Neuronal stem cell (in vitro differentiated cells): ENCODE measurements at regions not wholly inside any gene's neighbourhood (a gene's known extent, or its start where the extent isn't known, plus 50 kb on each side); places are given as distances from the start of the nearest gene placed in this dataset.
"Not testable (repeated sequence)": the region's sequence is repeated elsewhere in the genome, so short reads cannot be mapped to it uniquely, and the experiment has no call there.

Experiments used
- DNase-seq: peaks from one replicate; pipeline ENCODE4 v3.0.0-alpha.2; 2013; ENCODE audit warnings: low spot score
- H2AFZ ChIP-seq: one replicate; pipeline ENCODE4 v1.6.1; 2013; ENCODE audit warnings: mild to moderate bottlenecking, low read length, inconsistent platforms
- H2AK5ac ChIP-seq: 2 replicates; pipeline ENCODE4 v1.6.1; 2013; ENCODE audit warnings: low read depth, mild to moderate bottlenecking, inconsistent platforms, low read length, moderate library complexity, mixed read lengths
- H2BK120ac ChIP-seq: 2 replicates; pipeline ENCODE4 v1.6.1; 2013; ENCODE audit warnings: low read depth, mild to moderate bottlenecking, inconsistent platforms, low read length, moderate library complexity, mixed read lengths
- H2BK12ac ChIP-seq: one replicate; pipeline ENCODE4 v1.6.1; 2013; ENCODE audit warnings: low read length, inconsistent platforms
- H2BK15ac ChIP-seq: 2 replicates; pipeline ENCODE4 v1.6.1; 2013; ENCODE audit warnings: mild to moderate bottlenecking, low read length, inconsistent platforms, mixed read lengths
- H2BK5ac ChIP-seq: one replicate; pipeline ENCODE4 v1.6.1; 2013; ENCODE audit warnings: inconsistent platforms, mild to moderate bottlenecking, low read length, moderate library complexity
- H3K14ac ChIP-seq: one replicate; pipeline ENCODE4 v1.6.1; 2013; ENCODE audit warnings: low read length, inconsistent platforms
- H3K18ac ChIP-seq: 2 replicates; pipeline ENCODE4 v1.6.1; 2013; ENCODE audit warnings: low read length, inconsistent platforms
- H3K23ac ChIP-seq: 2 replicates; pipeline ENCODE4 v1.6.1; 2013; ENCODE audit warnings: low read depth, mild to moderate bottlenecking, mixed read lengths, low read length, inconsistent platforms; ENCODE audit not compliant: poor library complexity
- H3K27ac ChIP-seq: replicated peaks from 3 replicates; pipeline ENCODE4 v1.5.1; 2013; ENCODE audit warnings: low read length, inconsistent platforms
- H3K27me3 ChIP-seq, 3 experiments: 2 replicates each; pipeline ENCODE4 v1.6.1; 2013; ENCODE audit warnings: low read length in 3 of 3, mild to moderate bottlenecking in 2 of 3, inconsistent platforms in 1 of 3, low read depth in 1 of 3, mixed read lengths in 1 of 3, moderate library complexity in 1 of 3; ENCODE audit not compliant: control insufficient read depth in 3 of 3, insufficient read depth in 3 of 3
- H3K36me3 ChIP-seq, 2 donors: replicated peaks in 1 of 2; 2 replicates each; pipeline ENCODE4 v1.6.1; 2013; ENCODE audit warnings: low read length in 2 of 2; ENCODE audit not compliant: control insufficient read depth in 2 of 2, insufficient read depth in 2 of 2
- H3K4ac ChIP-seq: 2 replicates; pipeline ENCODE4 v1.6.1; 2013; ENCODE audit warnings: inconsistent platforms, mild to moderate bottlenecking, low read length, moderate library complexity
- H3K4me1 ChIP-seq, 2 donors: 1 replicate in 1 of 2; 2 replicates in 1 of 2; pipeline ENCODE4 v1.6.1; 2013; ENCODE audit warnings: low read length in 2 of 2, low read depth in 1 of 2; ENCODE audit not compliant: control insufficient read depth in 2 of 2, insufficient read depth in 1 of 2
- H3K4me2 ChIP-seq: one replicate; pipeline ENCODE4 v1.6.1; 2013; ENCODE audit warnings: mild to moderate bottlenecking, low read length, inconsistent platforms; ENCODE audit not compliant: insufficient read depth, poor library complexity, severe bottlenecking
- H3K4me3 ChIP-seq, 2 donors: 2 replicates each; pipeline ENCODE4 v1.5.1; 2013; ENCODE audit warnings: low read length in 2 of 2, mild to moderate bottlenecking in 2 of 2, inconsistent platforms in 1 of 2, moderate library complexity in 1 of 2
- H3K79me1 ChIP-seq: one replicate; pipeline ENCODE4 v1.6.1; 2013; ENCODE audit warnings: low read depth, mild to moderate bottlenecking, inconsistent platforms, low read length, moderate library complexity
- H3K9ac ChIP-seq: one replicate; pipeline ENCODE4 v1.6.1; 2013; ENCODE audit warnings: mild to moderate bottlenecking, low read depth, low read length, inconsistent platforms; ENCODE audit not compliant: poor library complexity
- H3K9me3 ChIP-seq, 2 donors: replicated peaks in 1 of 2; 2 replicates each; pipeline versions ENCODE3 to v1.6.1; 2013; ENCODE audit warnings: low read length in 2 of 2, mild to moderate bottlenecking in 2 of 2, inconsistent platforms in 1 of 2, low read depth in 1 of 2, mixed read lengths in 1 of 2, moderate library complexity in 1 of 2; ENCODE audit not compliant: control insufficient read depth in 2 of 2, insufficient read depth in 1 of 2
- H4K8ac ChIP-seq: one replicate; pipeline ENCODE4 v1.6.1; 2013; ENCODE audit warnings: low read depth, mild to moderate bottlenecking, inconsistent platforms, low read length, moderate library complexity
- H4K91ac ChIP-seq: one replicate; pipeline ENCODE4 v1.6.1; 2013; ENCODE audit warnings: low read length, low read depth, mild to moderate bottlenecking, inconsistent platforms; ENCODE audit not compliant: poor library complexity
- WGBS, 2 donors: extraction: QIAGEN DNeasy Blood & Tissue Kit; methylation state at CpG; one replicate each; pipeline ENCODE4 v1.1.7; 2013; ENCODE audit warnings: missing lambda C conversion rate in 2 of 2, mixed read lengths in 1 of 2; ENCODE audit not compliant: insufficient read length in 2 of 2, insufficient replicate concordance in 1 of 2; ENCODE audit errors: extremely low coverage in 2 of 2; 5-methylcytosine and 5-hydroxymethylcytosine counted together

DNA sequence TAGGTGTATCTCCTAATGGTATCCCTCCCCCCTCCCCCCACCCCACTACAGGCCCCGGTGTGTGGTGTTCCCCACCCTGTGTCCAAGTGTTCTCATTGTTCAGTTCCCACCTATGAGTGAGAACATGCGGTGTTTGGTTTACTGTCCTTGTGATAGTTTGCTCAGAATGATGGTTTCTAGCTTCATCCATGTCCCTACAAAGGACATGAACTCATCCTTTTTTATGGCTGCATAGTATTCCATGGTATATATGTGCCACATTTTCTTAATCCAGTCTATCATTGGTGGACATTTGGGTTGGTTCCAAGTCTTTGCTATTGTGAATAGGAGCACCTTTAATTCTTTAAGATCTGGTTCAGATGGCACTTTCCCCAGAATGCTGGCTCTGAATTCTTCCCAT is 58.5 kb upstream of the PTGFRN start:
- not testable (repeated sequence) for H3K14ac ChIP-seq, H2BK15ac ChIP-seq, H4K91ac ChIP-seq, DNase-seq, H2BK12ac ChIP-seq, H3K4me3 ChIP-seq, H3K23ac ChIP-seq, H2BK120ac ChIP-seq, H3K79me1 ChIP-seq, H2BK5ac ChIP-seq, H3K36me3 ChIP-seq, H3K4ac ChIP-seq, H3K9ac ChIP-seq, H2AK5ac ChIP-seq, H3K27me3 ChIP-seq, H3K27ac ChIP-seq, H3K4me2 ChIP-seq, H2AFZ ChIP-seq, H3K9me3 ChIP-seq, H4K8ac ChIP-seq, H3K18ac ChIP-seq
- WGBS, 2 donors, result no CpG with 5 or more reads among the region's 2 CpGs
- H3K4me1 ChIP-seq, result peaks cover 27 to 30% of the 10 kb centered on the region in 2 donors

DNA sequence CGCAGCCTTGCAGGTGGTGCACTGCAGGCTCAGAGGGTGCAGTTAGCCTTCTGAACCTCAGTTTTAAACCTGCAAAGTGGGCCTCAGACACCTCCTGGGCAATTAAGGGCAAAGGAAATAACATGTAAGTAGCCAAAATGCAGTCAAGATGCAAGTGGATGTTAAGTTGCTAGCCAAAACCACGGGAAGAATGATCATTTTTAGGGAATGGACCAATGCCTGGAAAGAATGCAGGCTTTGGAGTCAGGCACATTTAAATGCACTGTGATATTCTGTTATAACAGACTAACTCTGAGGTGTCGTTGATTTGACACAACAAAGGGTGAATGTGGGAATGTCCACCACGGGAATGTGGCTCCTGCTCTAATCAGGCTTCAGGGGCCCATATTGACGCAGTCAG is 57.9 kb upstream of the PTGFRN start:
- H3K4me3 ChIP-seq, result no peak overlapping the region
- H2BK5ac ChIP-seq, result no peak overlapping the region
- H2AK5ac ChIP-seq, result no peak overlapping the region
- no peak overlapping the region for H3K4ac ChIP-seq
- peak overlapping the region; percentile 39 for H3K18ac ChIP-seq
- no peak overlapping the region for H2AFZ ChIP-seq
- no peak overlapping the region for H3K4me2 ChIP-seq
- peaks cover 28 to 33% of the 10 kb centered on the region in 2 donors for H3K4me1 ChIP-seq
- H3K27me3 ChIP-seq, result no peaks in the 10 kb centered on the region
- H3K79me1 ChIP-seq, result no peaks in the 10 kb centered on the region
- H3K14ac ChIP-seq, result no peak overlapping the region
- WGBS, 2 donors, result no CpG with 5 or more reads among the region's 5 CpGs
- no peak overlapping the region for H4K8ac ChIP-seq
- H3K23ac ChIP-seq, result no peak overlapping the region
- peak overlapping the region; percentile 17 for H3K27ac ChIP-seq
- H3K36me3 ChIP-seq, result no peaks in the 10 kb centered on the region
- H2BK12ac ChIP-seq, result no peak overlapping the region
- no peak overlapping the region for H2BK15ac ChIP-seq
- no peak overlapping the region for H3K9ac ChIP-seq
- no peak for DNase-seq
- H2BK120ac ChIP-seq, result no peak overlapping the region
- no peak overlapping the region for H4K91ac ChIP-seq
- H3K9me3 ChIP-seq, result no peaks in the 10 kb centered on the region

DNA sequence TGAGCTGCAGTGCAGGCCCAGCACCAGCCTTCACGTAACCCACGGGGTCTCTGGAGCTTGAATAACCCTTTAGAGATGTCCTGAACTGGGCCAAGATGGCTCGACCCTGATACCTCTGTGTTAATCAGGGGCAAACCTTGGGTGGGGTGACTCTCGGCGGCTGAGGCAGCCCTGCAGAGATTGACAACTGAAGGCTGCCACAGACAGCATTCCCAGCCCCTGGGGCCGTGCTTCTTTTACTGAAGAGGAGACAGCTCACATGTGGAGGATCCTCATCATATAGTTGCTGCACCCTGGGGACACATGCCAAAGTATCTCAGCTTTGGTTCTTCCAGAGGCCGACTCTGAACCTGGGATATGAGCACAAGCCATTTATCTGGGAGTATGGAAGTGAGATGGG is 57.3 kb upstream of the PTGFRN start:
- H3K4me3 ChIP-seq, result no peak overlapping the region
- H2AK5ac ChIP-seq, result no peak overlapping the region
- H3K36me3 ChIP-seq, result no peaks in the 10 kb centered on the region
- no peaks in the 10 kb centered on the region for H3K9me3 ChIP-seq
- no peak overlapping the region for H3K9ac ChIP-seq
- WGBS, 2 donors, result no CpG with 5 or more reads among the region's 7 CpGs
- no peak overlapping the region for H4K8ac ChIP-seq
- no peak overlapping the region for H2BK15ac ChIP-seq
- H3K4me2 ChIP-seq, result no peak overlapping the region
- peaks cover 28 to 33% of the 10 kb centered on the region in 2 donors for H3K4me1 ChIP-seq
- no peaks in the 10 kb centered on the region for H3K79me1 ChIP-seq
- no peak overlapping the region for H3K4ac ChIP-seq
- no peak overlapping the region for H3K27ac ChIP-seq
- no peak overlapping the region for H2BK120ac ChIP-seq
- no peak overlapping the region for H2BK5ac ChIP-seq
- H3K27me3 ChIP-seq, result no peaks in the 10 kb centered on the region
- peak overlapping the region; percentile 39 for H3K18ac ChIP-seq
- peak overlapping the region; percentile 13 for H2AFZ ChIP-seq
- peak overlapping the region; percentile 15 for H3K14ac ChIP-seq
- no peak for DNase-seq
- no peak overlapping the region for H4K91ac ChIP-seq
- no peak overlapping the region for H2BK12ac ChIP-seq
- H3K23ac ChIP-seq, result no peak overlapping the region

DNA sequence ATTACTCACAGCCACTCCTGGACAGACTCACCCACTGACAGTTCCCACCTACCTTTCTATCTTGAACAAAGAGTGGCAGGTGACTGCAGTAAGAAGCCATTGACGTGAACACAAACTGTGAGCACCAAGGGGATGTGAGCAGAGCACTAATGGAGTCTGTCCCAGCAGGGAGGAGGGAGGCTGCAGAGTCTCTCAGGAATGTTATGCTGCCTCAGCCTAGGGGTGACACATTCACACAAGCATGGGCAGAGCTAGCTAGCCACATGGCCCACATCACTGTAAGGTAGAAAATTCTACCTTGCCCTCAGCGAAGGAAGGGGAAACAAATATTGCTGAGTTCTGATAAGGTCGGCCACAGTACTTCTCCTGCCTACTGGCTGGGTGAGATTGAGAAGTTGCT is 56.8 kb upstream of the PTGFRN start:
- Histone ChIP-seq H2BK5ac (no peak overlapping the region), H4K8ac (no peak overlapping the region), H3K4ac (no peak overlapping the region), H3K27me3 (no peaks in the 10 kb centered on the region), H3K4me1 (peaks cover 28 to 33% of the 10 kb centered on the region in 2 donors), H3K4me3 (no peak overlapping the region), H2BK15ac (no peak overlapping the region), H3K4me2 (no peak overlapping the region), H3K18ac (no peak overlapping the region), H2BK120ac (no peak overlapping the region), H4K91ac (no peak overlapping the region), H3K23ac (no peak overlapping the region), H2AFZ (no peak overlapping the region), H3K9ac (no peak overlapping the region), H2AK5ac (no peak overlapping the region), H3K14ac (no peak overlapping the region), H2BK12ac (no peak overlapping the region), H3K27ac (no peak overlapping the region), H3K36me3 (no peaks in the 10 kb centered on the region), H3K79me1 (no peaks in the 10 kb centered on the region), H3K9me3 (no peaks in the 10 kb centered on the region)
- DNase-seq, result no peak
- WGBS, 2 donors, result no CpG with 5 or more reads among the region's 3 CpGs
